CD1c-positive myeloid dendritic cell (primary cell): ENCODE measurements at regions not wholly inside any gene's neighbourhood (a gene's known extent, or its start where the extent isn't known, plus 50 kb on each side); places are given as distances from the start of the nearest gene placed in this dataset.
"Not testable (repeated sequence)": the region's sequence is repeated elsewhere in the genome, so short reads cannot be mapped to it uniquely, and the experiment has no call there.

Experiments
- DNase-seq: peaks from one replicate; pipeline ENCODE4 v3.0.0-alpha.2; 2016; ENCODE audit errors: extremely low spot score

- DNase-seq, result peak; percentile 55
Measured at GRCh38 chr6:6724539-6725467, 136.3 kb downstream of the LY86 start.

- peak; percentile 96 for DNase-seq
Measured at GRCh38 chr6:6725468-6726209, 137.1 kb downstream of the LY86 start.

DNA sequence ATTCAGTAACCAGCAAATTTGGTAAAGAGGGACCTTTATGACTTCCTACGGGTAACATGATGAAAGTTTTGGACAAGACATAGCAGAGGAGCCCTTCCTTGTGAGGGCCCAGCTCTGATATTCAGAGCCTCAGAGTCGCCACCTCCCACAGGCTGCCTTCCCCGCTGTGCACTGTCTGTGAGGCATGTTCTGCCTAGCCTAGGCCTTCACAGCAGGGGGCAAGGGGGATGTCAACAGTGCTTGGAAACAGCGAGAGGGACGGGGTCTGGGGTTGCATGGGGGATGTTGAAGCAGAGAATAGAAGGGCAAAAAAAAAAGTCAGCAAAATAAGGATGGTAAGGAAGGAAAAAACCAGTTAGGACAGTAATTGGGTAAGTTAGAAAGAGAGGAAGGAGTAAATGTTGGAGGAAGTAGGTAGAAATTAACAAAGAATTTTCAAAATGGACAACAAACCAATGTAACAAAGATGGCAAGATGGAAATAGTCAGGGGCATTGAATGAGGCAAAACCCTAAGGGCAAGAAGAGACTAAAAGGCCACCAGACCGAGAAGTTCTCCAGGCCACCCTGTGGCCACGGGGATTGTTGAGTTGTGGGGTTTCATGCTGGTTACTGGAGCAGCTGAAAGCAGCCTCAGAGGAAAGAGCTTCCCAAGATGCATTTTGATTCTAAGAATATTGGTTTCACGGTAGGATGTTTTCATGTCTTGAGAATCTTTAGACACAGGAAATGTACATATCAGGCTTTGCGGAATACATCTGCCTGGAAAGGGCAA lies 139.8 kb downstream of the LY86 start:
- no peak for DNase-seq

DNA sequence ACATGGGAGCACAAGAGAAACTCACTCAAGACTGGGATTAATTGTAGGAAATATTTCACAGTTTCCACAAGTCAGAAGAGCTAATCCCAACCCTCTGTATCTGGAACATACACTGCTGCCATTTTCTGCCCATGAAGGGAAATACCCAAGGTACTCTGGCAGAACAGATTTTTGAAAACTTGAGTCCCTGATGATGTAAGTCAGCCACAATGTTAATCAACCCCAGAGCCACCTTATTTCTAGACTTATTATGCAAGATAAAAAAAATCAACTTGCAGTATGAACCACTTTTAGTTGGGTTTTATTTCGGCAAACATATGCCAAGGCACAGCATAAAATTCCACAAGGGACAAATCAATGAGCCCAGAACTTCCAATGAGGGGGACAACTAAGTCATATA lies 141.5 kb downstream of the LY86 start:
- no peak for DNase-seq

DNA sequence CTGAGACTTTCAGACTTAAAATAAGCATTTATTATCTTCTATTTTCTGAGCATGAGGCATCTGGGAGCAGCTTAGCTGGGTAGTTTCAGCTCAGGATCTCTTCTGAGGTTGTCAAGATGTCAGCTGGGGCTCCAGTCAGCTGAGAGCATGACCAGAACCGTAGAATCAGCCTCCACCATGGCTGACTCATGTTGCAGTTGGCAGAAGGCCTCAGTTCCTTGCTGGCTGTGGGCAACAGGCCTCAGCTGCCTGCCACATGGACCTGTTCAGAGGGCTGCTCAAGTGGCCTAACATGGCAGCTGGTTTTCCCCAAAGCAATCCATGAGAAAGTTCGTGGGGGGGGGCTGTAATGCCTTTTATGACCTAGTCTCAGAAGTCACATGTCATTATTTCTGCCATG lies 142.3 kb downstream of the LY86 start:
- peak; percentile 31 for DNase-seq

- DNase-seq, result no peak
Measured at GRCh38 chr6:6734479-6735465, 146.3 kb downstream of the LY86 start.

- no peak for DNase-seq
Measured at GRCh38 chr6:6736791-6737654, 148.5 kb downstream of the LY86 start.

DNA sequence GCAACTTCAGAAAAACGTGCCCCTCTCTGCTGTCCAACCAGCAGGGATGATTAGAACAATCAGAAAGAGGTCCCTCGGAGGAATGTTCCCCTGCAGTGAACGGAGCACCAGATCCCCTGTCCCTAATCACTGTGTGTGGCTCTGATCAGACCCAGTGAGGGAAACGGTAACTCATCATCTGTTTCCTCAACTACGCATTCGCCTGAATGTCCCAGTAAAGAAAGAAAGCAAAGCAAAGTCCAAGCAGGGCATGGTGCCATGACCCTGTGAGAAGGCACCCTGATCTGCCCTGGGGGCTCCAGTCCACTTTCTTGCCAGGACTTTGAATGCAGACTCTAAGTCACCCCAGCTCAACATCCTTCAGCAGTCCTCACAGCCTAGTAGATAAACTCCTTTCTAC lies 149.2 kb downstream of the LY86 start:
- no peak for DNase-seq

DNA sequence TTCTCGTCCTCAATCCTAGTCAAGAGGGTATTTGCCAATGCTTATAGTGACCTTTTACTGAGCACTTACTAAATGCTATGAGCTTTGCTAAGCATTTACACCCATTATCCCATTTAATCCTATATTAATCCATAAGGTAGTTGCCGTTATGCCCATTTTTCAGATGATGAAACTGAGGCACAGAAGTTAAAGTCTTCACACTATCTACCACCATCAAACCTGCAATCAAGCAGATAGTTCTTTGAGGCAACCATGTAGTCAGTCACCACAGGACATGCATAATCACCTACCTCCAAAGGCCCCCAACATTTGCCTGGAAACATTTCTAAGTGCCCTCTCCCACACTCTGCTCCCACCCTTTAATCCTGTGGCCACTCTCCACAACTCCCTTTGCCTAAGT lies 149.6 kb downstream of the LY86 start:
- DNase-seq, result no peak

- no peak for DNase-seq
Measured at GRCh38 chr6:6738922-6739716, 150.6 kb downstream of the LY86 start.

DNA sequence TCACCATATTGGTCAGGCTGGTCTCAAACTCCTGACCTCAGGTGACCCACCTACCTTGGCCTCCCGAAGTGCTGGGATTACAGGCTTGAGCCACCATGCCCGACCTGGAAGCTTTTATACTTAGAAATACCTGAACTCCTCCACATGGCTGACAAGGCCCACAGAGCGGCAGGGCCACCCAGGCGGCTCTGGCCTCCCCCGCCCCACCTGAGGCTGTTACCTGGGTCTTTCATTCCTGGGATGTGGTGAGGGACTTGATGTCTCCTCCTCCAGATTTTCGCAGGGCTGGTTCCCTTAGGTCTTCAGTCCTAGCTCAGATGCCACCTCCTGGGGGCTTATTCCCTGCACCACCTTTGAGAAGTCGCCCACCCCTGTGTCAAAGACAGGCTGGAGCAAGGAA lies 152.1 kb downstream of the LY86 start:
- DNase-seq, result no peak

- no peak for DNase-seq
Measured at GRCh38 chr6:6741264-6741663, 152.7 kb downstream of the LY86 start.

- no peak for DNase-seq
Measured at GRCh38 chr6:6742535-6742934, 154.0 kb downstream of the LY86 start.

- DNase-seq, result no peak
Measured at GRCh38 chr6:6744551-6744950, 156.0 kb downstream of the LY86 start.

- not testable (repeated sequence) for DNase-seq
Measured at GRCh38 chr6:6745637-6746332, 157.3 kb downstream of the LY86 start.

DNA sequence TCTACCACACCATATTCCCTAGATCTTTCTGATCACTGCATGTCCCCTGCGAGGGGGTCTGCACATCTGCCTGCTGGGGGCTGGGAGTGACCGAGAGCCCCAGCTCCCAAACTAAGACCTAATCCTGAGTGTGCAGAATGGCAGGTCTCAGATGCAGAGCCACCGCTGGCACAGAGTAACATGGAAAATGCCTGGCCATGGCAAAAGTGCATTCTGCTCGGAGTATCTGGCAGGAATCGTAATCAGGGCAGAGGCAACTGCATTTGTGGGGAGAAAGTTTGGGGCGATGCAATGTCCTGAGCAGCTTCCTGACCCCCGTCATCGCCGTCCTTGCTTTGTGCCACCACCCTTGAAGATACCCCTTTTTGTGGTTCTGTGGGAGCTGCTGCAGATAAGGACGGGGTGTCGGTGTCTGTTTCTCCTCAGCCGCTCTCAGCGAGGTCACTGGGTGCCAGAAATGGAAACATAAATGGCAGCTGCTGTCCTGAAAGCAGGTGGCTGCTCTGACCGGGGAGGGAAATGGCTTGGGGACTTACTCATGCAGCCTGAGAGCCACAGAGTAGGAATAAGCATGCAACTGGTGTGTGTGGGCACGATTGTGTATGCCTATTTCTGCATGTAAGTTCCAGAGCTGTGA lies 157.9 kb downstream of the LY86 start:
- no peak for DNase-seq

GRCh38 chr6:6746970-6747338 lies 158.4 kb downstream of the LY86 start:
- no peak for DNase-seq

DNA sequence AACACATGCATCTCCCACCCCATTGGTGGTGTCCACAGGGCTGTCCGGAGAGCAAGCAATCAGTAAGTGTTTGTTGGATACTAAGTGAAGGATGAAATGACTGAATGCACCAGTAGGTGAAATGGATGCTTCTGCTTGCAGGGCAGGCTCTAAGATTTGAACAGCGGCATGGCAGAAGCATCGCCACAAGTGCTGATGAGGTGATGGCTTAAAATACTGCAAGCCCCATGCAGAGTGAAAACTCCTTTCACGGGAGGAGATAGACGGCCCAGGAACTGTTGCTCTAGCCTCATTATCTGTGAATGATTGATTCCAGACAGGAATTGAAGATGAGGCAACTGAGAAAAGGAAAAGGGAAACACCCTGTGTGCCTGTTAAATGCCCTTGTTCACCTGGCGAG lies 158.9 kb downstream of the LY86 start:
- no peak for DNase-seq
